Heart right ventricle (tissue), 16 donors: ENCODE measurements at regions not wholly inside any gene's neighbourhood (a gene's known extent, or its start where the extent isn't known, plus 50 kb on each side); places are given as distances from the start of the nearest gene placed in this dataset.
A peak's percentile ranks its signal among the peaks of the same experiment; 100 is the strongest.

Source experiments
- ATAC-seq, 8 donors: fragments of 200-7000 bp; cut with Tn5 transposase; one replicate each; pipeline ENCODE4 v1.9.1; 2020; ENCODE audit warnings: mild to moderate bottlenecking in 8 of 8, moderate library complexity in 8 of 8, moderate number of reproducible peaks in 1 of 8
- DNase-seq, 2 donors: peaks; one replicate each; pipeline ENCODE4 v3.0.0-alpha.2; 2020
- H3K27ac ChIP-seq, 10 donors: fragments of 200-600 bp; sonication (generic) in 2 of 10; one replicate each; pipeline versions ENCODE4 v1.5.0 to v1.8.0; 2020 to 2022; ENCODE audit warnings: mild to moderate bottlenecking in 3 of 10
- H3K27me3 ChIP-seq, 7 donors: fragments of 200-600 bp; one replicate each; pipeline ENCODE4 v1.8.0; 2021 to 2022; ENCODE audit warnings: mild to moderate bottlenecking in 2 of 7
- H3K36me3 ChIP-seq, 9 donors: fragments of 200-600 bp; sonication (generic) in 1 of 9; one replicate each; pipeline versions ENCODE4 v1.5.0 to v1.8.0; 2020 to 2022; ENCODE audit warnings: mild to moderate bottlenecking in 2 of 9
- H3K4me1 ChIP-seq, 9 donors: fragments of 200-600 bp; sonication (generic) in 1 of 9; one replicate each; pipeline versions ENCODE4 v1.5.0 to v1.8.0; 2020 to 2022; ENCODE audit warnings: mild to moderate bottlenecking in 4 of 9
- H3K4me3 ChIP-seq, 10 donors: fragments of 200-600 bp; sonication (generic) in 2 of 10; one replicate each; pipeline versions ENCODE4 v1.5.0 to v1.8.0; 2020 to 2022; ENCODE audit warnings: mild to moderate bottlenecking in 7 of 10, moderate library complexity in 2 of 10
- H3K9me3 ChIP-seq, 11 donors: fragments of 200-600 bp in 10 of 11; sonication (generic) in 2 of 11; one replicate each; pipeline versions ENCODE4 v1.5.0 to v1.8.0; 2013 to 2022; ENCODE audit warnings: mild to moderate bottlenecking in 2 of 11, control low read depth in 1 of 11, moderate library complexity in 1 of 11
- CTCF ChIP-seq, 9 donors: fragments of 200-600 bp; sonication (generic) in 2 of 9; IDR thresholded peaks; one replicate each; pipeline versions ENCODE4 v1.5.0 to v1.8.0; 2021 to 2022; ENCODE audit warnings: antibody characterized with exemption in 9 of 9, mild to moderate bottlenecking in 5 of 9, moderate library complexity in 1 of 9
- WGBS, 2 donors: extraction: QIAGEN DNeasy Blood & Tissue Kit; methylation state at CpG; one replicate each; pipeline ENCODE4 v1.1.7; 2013; ENCODE audit warnings: inconsistent platforms in 1 of 2; 5-methylcytosine and 5-hydroxymethylcytosine counted together
- intact Hi-C, 10 donors: fragments of 100-400 bp; cut with DNase I; formaldehyde crosslinking; loops; one replicate each; pipeline versions ENCODE4 v1.11.1 to v1.14.2; 2022
- donor health status: Arrhythmogenic right ventricular cardiomyopathy.
- donor health status: ischemic (EF 13 %, LVEDD 7.1; RV severe dilation, severe dysfunction).
- donor health status: healthy with polysubstance abuse.
- donor health status: DM: no; HTN: yes; CAD: no.
- donor health status: DM: no; HTN: no; CAD: no.
- donor health status: ischemic (EF 25% LVEDD 6.9; RV normal size, moderate dysfunction).
- donor health status: ischemic (EF 25% LVEDD 5.7; RV mildly dilated, moderate dysfunction).
- donor health status: healthy.
- donor health status: DM: yes; HTN: yes; CAD: no.
- donor health status: Ischemic cardiomyopathy.
- donor health status: ischemic (EF 35%, LVEDD 5.7; RV mildly dilated, moderate dysfunction).
- donor health status: nonischemic (EF 11% LVEDD 7.7; RV severe dilation, severe dysfunction).
- donor health status: DM: yes; HTN: yes; CAD: no.
- donor health status: PGD.
- donor health status: ischemic (EF 29% LVEDD 5.4; RV normal size, mild dysfunction).
- donor health status: nonischemic (EF 23%, LVEDD 6.1; RV moderate dilation, normal function).

DNA sequence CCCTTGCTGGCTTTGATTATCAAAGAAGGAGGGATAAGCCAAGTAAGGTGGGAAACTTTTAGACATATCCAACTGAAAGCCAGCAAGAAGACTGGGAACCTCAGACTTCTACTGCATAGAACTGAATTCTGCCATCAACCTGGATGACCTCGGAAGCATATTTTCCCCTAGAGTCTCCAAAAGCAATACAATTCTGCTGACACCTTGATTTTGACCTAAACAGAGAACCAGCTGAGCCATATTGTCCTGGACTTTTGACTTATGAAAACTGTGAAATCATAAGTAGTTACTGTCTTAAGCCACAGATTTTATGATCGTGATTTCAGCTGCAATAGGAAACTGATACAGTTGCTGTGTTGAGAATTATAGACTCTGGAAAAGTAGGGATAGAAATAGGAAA lies 227.6 kb downstream of the PCDH20 start:
- 88 to 93% methylated on average over 2 of the region's 2 CpGs for WGBS, 2 donors
- intact Hi-C loops: no loop called here

DNA sequence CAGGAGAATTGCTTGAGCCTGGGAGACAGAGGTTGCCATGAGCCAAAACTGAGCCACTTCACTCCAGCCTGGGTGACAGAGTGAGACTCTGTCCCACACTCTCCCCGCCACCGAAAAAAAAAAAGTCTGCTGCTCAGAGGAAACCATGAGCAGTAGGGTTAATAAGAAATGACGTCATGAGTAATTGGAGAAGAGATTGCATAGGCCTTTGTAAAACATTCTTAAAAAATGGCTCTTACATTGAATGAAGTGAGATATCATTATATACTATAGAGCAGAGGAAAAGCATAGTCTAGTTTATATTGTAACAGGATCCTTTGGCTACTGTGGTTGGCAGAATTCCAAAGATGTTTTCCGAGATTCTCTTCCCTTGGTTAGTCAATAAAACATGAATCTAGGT lies 228.2 kb downstream of the PCDH20 start:
- ATAC-seq (no peak), DNase-seq (no peak)
- Histone ChIP-seq H3K27me3 (no peaks in the 10 kb centered on the region), H3K27ac (no peak overlapping the region), H3K36me3 (no peaks in the 10 kb centered on the region), H3K9me3 (peaks cover 0 to 3% (median 0%) of the 10 kb centered on the region in 11 donors), H3K4me3 (no peak overlapping the region), H3K4me1 (no peaks in the 10 kb centered on the region)
- 74 to 75% methylated on average over 4 of the region's 4 CpGs for WGBS, 2 donors
- intact Hi-C loops: no loop called here
- TF ChIP-seq CTCF (IDR thresholded peaks at IDR 0.05): no peak

More for the DNA sequence above, 227.6 kb downstream of the PCDH20 start:
- DNase-seq: no peak
- Histone ChIP-seq H3K4me1 (no peaks in the 10 kb centered on the region), H3K36me3 (no peaks in the 10 kb centered on the region), H3K9me3 (peaks cover 0 to 3% (median 0%) of the 10 kb centered on the region in 11 donors), H3K27ac (no peak overlapping the region), H3K27me3 (no peaks in the 10 kb centered on the region), H3K4me3 (no peak overlapping the region)
- no peak for ATAC-seq
- no peak for TF ChIP-seq CTCF (IDR thresholded peaks at IDR 0.05)

DNA sequence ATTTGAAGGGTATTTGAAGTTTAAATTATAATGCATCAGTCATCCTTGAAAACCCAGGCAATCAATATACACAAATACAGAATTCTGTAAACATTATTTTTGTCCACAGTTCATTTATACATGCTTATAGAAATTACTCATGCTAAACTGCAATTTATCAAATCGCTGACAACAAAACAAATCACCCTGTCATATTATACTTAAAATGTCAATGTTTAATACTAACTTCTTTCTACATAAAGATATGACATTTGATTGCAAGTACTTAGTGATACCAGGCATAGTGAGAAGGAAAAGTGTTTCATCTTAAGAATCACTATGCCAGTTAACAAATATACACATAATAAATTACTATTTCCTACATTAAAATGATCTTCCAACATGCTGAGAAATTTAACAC lies 232.0 kb downstream of the PCDH20 start:
- no peak for DNase-seq
- Histone ChIP-seq H3K4me1 (peaks cover 0 to 7% (median 0%) of the 10 kb centered on the region in 9 donors), H3K4me3 (no peak overlapping the region), H3K9me3 (peaks cover 0 to 3% (median 0%) of the 10 kb centered on the region in 11 donors), H3K27me3 (no peaks in the 10 kb centered on the region), H3K27ac (no peak overlapping the region), H3K36me3 (no peaks in the 10 kb centered on the region)
- TF ChIP-seq CTCF (IDR thresholded peaks at IDR 0.05): no peak
- ATAC-seq: no peak
- intact Hi-C loops: no loop called here
- 39 to 40% methylated on average over 1 of the region's 1 CpG for WGBS, 2 donors

DNA sequence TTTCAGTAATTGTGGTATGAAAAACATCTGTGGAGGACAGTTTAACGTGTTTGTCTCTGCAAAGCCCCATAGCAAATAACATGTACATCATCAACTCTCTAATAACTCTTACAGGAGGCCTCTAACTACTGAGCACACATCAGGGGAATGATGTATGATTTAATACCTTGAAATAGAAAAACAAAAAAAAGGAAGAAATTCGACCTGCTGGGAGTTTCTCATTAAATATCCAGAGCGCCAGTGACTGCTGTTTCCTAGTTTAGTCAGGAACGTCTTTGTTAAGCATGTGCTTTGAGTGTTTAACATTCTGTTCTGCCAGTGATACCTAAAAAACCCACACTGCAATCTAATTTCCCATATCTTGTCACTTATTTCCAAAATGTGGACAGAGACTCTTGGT lies 235.4 kb downstream of the PCDH20 start:
- H3K27me3 ChIP-seq: no peaks in the 10 kb centered on the region
- no peak overlapping the region for H3K4me3 ChIP-seq
- no peak for TF ChIP-seq CTCF (IDR thresholded peaks at IDR 0.05)
- intact Hi-C loops: no loop called here
- WGBS, 2 donors: 44 to 51% methylated on average over 4 of the region's 4 CpGs
- DNase-seq (no peak), ATAC-seq (peak in 2 of 8 donors; percentile 16 to 35)
- H3K9me3 ChIP-seq: peaks cover 0 to 5% (median 0%) of the 10 kb centered on the region in 11 donors
- peaks cover 0 to 7% (median 0%) of the 10 kb centered on the region in 9 donors for H3K4me1 ChIP-seq
- no peaks in the 10 kb centered on the region for H3K36me3 ChIP-seq
- H3K27ac ChIP-seq: no peak overlapping the region
